ENCODE measurements at regions not wholly inside any gene's neighbourhood (a gene's known extent, or its start where the extent isn't known, plus 50 kb on each side); places are given as distances from the start of the nearest gene placed in this dataset.

DNA sequence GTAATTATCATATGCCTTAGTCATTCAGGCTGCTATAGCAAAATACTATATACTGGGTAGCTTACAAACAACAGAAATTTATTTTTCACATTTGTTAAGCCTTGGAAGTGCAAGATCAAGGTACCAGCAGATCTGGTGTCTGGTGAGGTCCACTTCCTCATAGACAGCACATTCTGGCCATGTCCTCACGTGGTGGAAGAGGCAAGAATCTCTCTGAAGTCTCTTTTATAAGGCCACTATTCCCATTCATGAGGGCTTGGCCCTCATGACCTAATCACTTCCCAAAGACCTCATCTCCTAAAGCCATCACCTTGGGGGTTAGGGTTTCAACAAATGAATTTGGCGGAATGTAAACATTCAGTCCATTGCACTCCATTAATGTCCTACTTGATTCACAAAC lies 137.5 kb upstream of the C1GALT1 start:
- intact Hi-C loops (cut with DNase I), result no loop called here
- Histone ChIP-seq H3K4me1 (ENCODE audit: insufficient read depth) (no peaks in the 10 kb centered on the region), H3K27ac (no peak overlapping the region), H3K36me3 (no peaks in the 10 kb centered on the region), H3K9me3 (no peaks in the 10 kb centered on the region), H3K27me3 (no peaks in the 10 kb centered on the region), H3K4me3 (no peak overlapping the region)
- WGBS, 3 donors, result 39 to 61% (median 45%) methylated on average over 2 of the region's 2 CpGs
- no peak for DNase-seq
- TF ChIP-seq POLR2A (IDR thresholded peaks at IDR 0.05), result no peak
- TF ChIP-seq, protein P1, sequence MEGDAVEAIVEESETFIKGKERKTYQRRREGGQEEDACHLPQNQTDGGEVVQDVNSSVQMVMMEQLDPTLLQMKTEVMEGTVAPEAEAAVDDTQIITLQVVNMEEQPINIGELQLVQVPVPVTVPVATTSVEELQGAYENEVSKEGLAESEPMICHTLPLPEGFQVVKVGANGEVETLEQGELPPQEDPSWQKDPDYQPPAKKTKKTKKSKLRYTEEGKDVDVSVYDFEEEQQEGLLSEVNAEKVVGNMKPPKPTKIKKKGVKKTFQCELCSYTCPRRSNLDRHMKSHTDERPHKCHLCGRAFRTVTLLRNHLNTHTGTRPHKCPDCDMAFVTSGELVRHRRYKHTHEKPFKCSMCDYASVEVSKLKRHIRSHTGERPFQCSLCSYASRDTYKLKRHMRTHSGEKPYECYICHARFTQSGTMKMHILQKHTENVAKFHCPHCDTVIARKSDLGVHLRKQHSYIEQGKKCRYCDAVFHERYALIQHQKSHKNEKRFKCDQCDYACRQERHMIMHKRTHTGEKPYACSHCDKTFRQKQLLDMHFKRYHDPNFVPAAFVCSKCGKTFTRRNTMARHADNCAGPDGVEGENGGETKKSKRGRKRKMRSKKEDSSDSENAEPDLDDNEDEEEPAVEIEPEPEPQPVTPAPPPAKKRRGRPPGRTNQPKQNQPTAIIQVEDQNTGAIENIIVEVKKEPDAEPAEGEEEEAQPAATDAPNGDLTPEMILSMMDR (IDR thresholded peaks at IDR 0.05), result no peak
- TF ChIP-seq EP300 (IDR thresholded peaks at IDR 0.05), result no peak

- no peaks in the 10 kb centered on the region for H3K36me3 ChIP-seq
- no peaks in the 10 kb centered on the region for H3K9me3 ChIP-seq
- no peak overlapping the region for H3K4me3 ChIP-seq
- intact Hi-C loops (cut with DNase I), result no loop called here
- no peaks in the 10 kb centered on the region for H3K27me3 ChIP-seq
- H3K4me1 ChIP-seq (ENCODE audit: insufficient read depth), result no peaks in the 10 kb centered on the region
- TF ChIP-seq POLR2A (IDR thresholded peaks at IDR 0.05), result no peak
- TF ChIP-seq EP300 (IDR thresholded peaks at IDR 0.05), result no peak
- TF ChIP-seq, protein P1 (IDR thresholded peaks at IDR 0.05), result no peak
- H3K27ac ChIP-seq, result no peak overlapping the region
- WGBS, 3 donors, result 73 to 75% (median 74%) methylated on average over 4 of the region's 4 CpGs
- DNase-seq, result no peak
These were observed 134.1 kb upstream of the C1GALT1 start for GRCh38 chr7:7048213-7048612.

DNA sequence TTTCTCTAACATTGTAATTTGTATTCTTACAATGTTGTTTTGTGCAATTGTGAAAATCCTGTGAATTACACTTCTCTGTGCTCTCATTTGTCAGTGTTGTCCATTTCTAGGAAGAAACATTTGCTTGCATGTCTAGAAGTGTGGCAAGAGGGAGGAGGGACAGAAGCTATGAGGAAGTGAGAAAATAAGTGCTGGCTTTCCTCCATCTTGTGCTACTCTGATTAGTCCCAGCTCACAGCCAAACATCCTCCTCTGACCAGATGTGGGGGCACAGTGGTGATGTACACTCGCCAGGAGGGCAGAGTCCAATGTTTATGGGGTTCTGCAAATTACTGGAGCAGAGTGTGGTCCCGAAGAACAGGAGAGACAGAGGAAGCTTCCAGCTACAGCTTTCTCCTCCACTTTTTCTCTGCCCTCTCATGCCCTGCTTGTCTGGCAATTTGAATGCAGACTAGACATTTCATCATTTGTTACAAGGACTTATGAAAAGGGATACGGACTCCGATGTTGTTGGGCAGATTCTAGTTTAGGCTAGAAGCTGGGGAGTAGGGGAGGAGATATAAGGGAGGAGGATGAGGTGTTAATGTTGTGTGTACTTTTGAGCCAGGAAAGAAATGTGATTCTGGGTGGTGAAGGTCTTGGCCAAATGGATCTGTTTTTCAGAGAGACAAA lies 131.0 kb upstream of the C1GALT1 start:
- Histone ChIP-seq H3K27ac (no peak overlapping the region), H3K36me3 (no peaks in the 10 kb centered on the region), H3K4me1 (ENCODE audit: insufficient read depth) (no peaks in the 10 kb centered on the region), H3K27me3 (no peaks in the 10 kb centered on the region), H3K4me3 (no peak overlapping the region), H3K9me3 (no peaks in the 10 kb centered on the region)
- DNase-seq, result no peak
- TF ChIP-seq EP300 (IDR thresholded peaks at IDR 0.05), result no peak
- TF ChIP-seq, protein P1 (IDR thresholded peaks at IDR 0.05), result no peak
- no peak for TF ChIP-seq POLR2A (IDR thresholded peaks at IDR 0.05)
- WGBS, 3 donors, result 4 to 21% (median 9%) methylated on average over 4 of the region's 4 CpGs
- intact Hi-C loops (cut with DNase I), result no loop called here

GRCh38 chr7:7054252-7054830 lies 128.0 kb upstream of the C1GALT1 start:
- H3K9me3 ChIP-seq, result peaks cover 0 to 2% of the 10 kb centered on the region in 2 donors
- DNase-seq, result no peak
- no peak overlapping the region for H3K27ac ChIP-seq
- no peaks in the 10 kb centered on the region for H3K27me3 ChIP-seq
- 75 to 86% (median 85%) methylated on average over 8 of the region's 8 CpGs for WGBS, 3 donors
- no peak overlapping the region for H3K4me3 ChIP-seq
- H3K36me3 ChIP-seq, result no peaks in the 10 kb centered on the region
- TF ChIP-seq, protein P1 (IDR thresholded peaks at IDR 0.05), result no peak
- TF ChIP-seq POLR2A (IDR thresholded peaks at IDR 0.05) (no peak), EP300 (IDR thresholded peaks at IDR 0.05) (no peak)
- intact Hi-C loops (cut with DNase I), result no loop called here
- H3K4me1 ChIP-seq (ENCODE audit: insufficient read depth), result no peaks in the 10 kb centered on the region

Measured in ovary (tissue), 7 donors.